ENCODE measurements at regions not wholly inside any gene's neighbourhood (a gene's known extent, or its start where the extent isn't known, plus 50 kb on each side); places are given as distances from the start of the nearest gene placed in this dataset.
A peak's percentile ranks its signal among the peaks of the same experiment; 100 is the strongest.

- Histone ChIP-seq H3K4me1 (no peaks in the 10 kb centered on the region), H3K9me3 (no peaks in the 10 kb centered on the region), H3K27me3 (no peaks in the 10 kb centered on the region), H3K4me3 (no peak overlapping the region), H3K36me3 (no peaks in the 10 kb centered on the region), H3K27ac (no peak overlapping the region)
- intact Hi-C loops (cut with DNase I): no loop called here
- no peak for TF ChIP-seq POLR2A (IDR thresholded peaks at IDR 0.05)
- TF ChIP-seq, protein P1, sequence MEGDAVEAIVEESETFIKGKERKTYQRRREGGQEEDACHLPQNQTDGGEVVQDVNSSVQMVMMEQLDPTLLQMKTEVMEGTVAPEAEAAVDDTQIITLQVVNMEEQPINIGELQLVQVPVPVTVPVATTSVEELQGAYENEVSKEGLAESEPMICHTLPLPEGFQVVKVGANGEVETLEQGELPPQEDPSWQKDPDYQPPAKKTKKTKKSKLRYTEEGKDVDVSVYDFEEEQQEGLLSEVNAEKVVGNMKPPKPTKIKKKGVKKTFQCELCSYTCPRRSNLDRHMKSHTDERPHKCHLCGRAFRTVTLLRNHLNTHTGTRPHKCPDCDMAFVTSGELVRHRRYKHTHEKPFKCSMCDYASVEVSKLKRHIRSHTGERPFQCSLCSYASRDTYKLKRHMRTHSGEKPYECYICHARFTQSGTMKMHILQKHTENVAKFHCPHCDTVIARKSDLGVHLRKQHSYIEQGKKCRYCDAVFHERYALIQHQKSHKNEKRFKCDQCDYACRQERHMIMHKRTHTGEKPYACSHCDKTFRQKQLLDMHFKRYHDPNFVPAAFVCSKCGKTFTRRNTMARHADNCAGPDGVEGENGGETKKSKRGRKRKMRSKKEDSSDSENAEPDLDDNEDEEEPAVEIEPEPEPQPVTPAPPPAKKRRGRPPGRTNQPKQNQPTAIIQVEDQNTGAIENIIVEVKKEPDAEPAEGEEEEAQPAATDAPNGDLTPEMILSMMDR (IDR thresholded peaks at IDR 0.05): no peak
- 81% methylated on average over 2 of the region's 2 CpGs for WGBS (ENCODE audit: insufficient coverage, low coverage, low lambda C conversion rate, missing lambda C conversion rate)
- no peak for ATAC-seq
- no peak for DNase-seq
Observed at GRCh38 chr13:61294467-61295191, 121.0 kb downstream of the PCDH20 start.

GRCh38 chr13:61286148-61286745 lies 129.4 kb downstream of the PCDH20 start:
- DNase-seq (no peak), ATAC-seq (peak; percentile 31 to 59 (median 47))
- intact Hi-C loops (cut with DNase I): no loop called here
- Histone ChIP-seq H3K36me3 (no peaks in the 10 kb centered on the region), H3K4me1 (no peaks in the 10 kb centered on the region), H3K27me3 (no peaks in the 10 kb centered on the region), H3K27ac (no peak overlapping the region), H3K9me3 (no peaks in the 10 kb centered on the region), H3K4me3 (no peak overlapping the region)
- 38% methylated on average over 4 of the region's 4 CpGs for WGBS (ENCODE audit: insufficient coverage, low coverage, low lambda C conversion rate, missing lambda C conversion rate)
- TF ChIP-seq POLR2A (IDR thresholded peaks at IDR 0.05): no peak
- TF ChIP-seq, protein P1 (IDR thresholded peaks at IDR 0.05): peak in 3 of 4 donors; percentile 30 to 41 (median 39)

GRCh38 chr13:61277586-61278276 lies 137.9 kb downstream of the PCDH20 start:
- Histone ChIP-seq H3K27ac (no peak overlapping the region), H3K4me1 (no peaks in the 10 kb centered on the region), H3K9me3 (no peaks in the 10 kb centered on the region), H3K36me3 (no peaks in the 10 kb centered on the region), H3K4me3 (no peak overlapping the region), H3K27me3 (no peaks in the 10 kb centered on the region)
- ATAC-seq (no peak), DNase-seq (no peak)
- TF ChIP-seq, protein P1 (IDR thresholded peaks at IDR 0.05): no peak
- TF ChIP-seq POLR2A (IDR thresholded peaks at IDR 0.05): no peak
- WGBS (ENCODE audit: insufficient coverage, low coverage, low lambda C conversion rate, missing lambda C conversion rate): 60% methylated on average over 5 of the region's 5 CpGs
- intact Hi-C loops (cut with DNase I): no loop called here

- H3K27ac ChIP-seq: no peak overlapping the region
- no peak overlapping the region for H3K4me3 ChIP-seq
- WGBS (ENCODE audit: insufficient coverage, low coverage, low lambda C conversion rate, missing lambda C conversion rate): 71% methylated on average over 1 of the region's 1 CpG
- H3K36me3 ChIP-seq: no peaks in the 10 kb centered on the region
- H3K27me3 ChIP-seq: no peaks in the 10 kb centered on the region
- no peaks in the 10 kb centered on the region for H3K4me1 ChIP-seq
- no peaks in the 10 kb centered on the region for H3K9me3 ChIP-seq
- ATAC-seq (no peak), DNase-seq (no peak)
- intact Hi-C loops (cut with DNase I): no loop called here
- TF ChIP-seq, protein P1 (IDR thresholded peaks at IDR 0.05): no peak
- no peak for TF ChIP-seq POLR2A (IDR thresholded peaks at IDR 0.05)
Observed at GRCh38 chr13:61277088-61277487, 138.6 kb downstream of the PCDH20 start.
